Endothelial cell of umbilical vein (primary cell): ENCODE measurements at regions not wholly inside any gene's neighbourhood (a gene's known extent, or its start where the extent isn't known, plus 50 kb on each side); places are given as distances from the start of the nearest gene placed in this dataset.

Experiments used
- CTCF ChIP-seq, 2 donors: IDR thresholded peaks; 1 replicate in 1 of 2; 2 replicates in 1 of 2; pipeline ENCODE4 v1.5.1; 2011; ENCODE audit warnings: low read length in 2 of 2, mild to moderate bottlenecking in 2 of 2, moderate library complexity in 2 of 2, control low read depth in 1 of 2, inconsistent platforms in 1 of 2, low read depth in 1 of 2; ENCODE audit not compliant: insufficient read depth in 1 of 2; ENCODE audit errors: extremely low read depth in 1 of 2
- JUN ChIP-seq: IDR thresholded peaks from 2 replicates; pipeline ENCODE4 v1.6.1; 2011; ENCODE audit warnings: borderline replicate concordance, low read depth; ENCODE audit not compliant: insufficient read length, insufficient read depth
- POLR2AphosphoS5 ChIP-seq: IDR thresholded peaks from 2 replicates; pipeline ENCODE4 v1.6.1; 2012; ENCODE audit warnings: low read depth, mild to moderate bottlenecking, control low read depth, low read length, moderate library complexity; ENCODE audit not compliant: insufficient read depth

DNA sequence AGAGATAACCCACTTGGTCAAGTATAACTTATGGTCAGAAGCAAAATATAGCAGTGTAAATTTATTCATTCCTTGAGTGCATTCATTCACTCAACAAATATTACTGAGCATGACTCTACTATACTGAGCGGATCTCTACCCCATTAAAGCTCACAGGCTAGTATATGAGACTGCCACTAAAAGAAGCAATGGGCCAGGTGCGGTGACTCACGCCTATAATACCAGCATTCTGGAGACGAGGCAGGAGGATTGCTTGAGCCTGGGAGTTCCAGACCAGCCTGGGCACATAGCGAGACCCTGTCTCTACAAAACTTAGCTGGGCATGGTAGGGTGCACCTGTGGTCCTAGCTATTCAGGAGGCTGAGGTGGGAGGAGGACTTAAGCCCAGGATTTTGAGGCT is 197.6 kb upstream of the BLID start:
- TF ChIP-seq POLR2AphosphoS5 (no peak), CTCF (IDR thresholded peaks at IDR 0.05; ENCODE audit: extremely low read depth in 1 of 2, insufficient read depth in 1 of 2, low read depth in 1 of 2, low read length in 2 of 2) (no peak), JUN (no peak)
